ENCODE measurements at regions not wholly inside any gene's neighbourhood (a gene's known extent, or its start where the extent isn't known, plus 50 kb on each side); places are given as distances from the start of the nearest gene placed in this dataset.
"Not testable (repeated sequence)": the region's sequence is repeated elsewhere in the genome, so short reads cannot be mapped to it uniquely, and the experiment has no call there.

DNA sequence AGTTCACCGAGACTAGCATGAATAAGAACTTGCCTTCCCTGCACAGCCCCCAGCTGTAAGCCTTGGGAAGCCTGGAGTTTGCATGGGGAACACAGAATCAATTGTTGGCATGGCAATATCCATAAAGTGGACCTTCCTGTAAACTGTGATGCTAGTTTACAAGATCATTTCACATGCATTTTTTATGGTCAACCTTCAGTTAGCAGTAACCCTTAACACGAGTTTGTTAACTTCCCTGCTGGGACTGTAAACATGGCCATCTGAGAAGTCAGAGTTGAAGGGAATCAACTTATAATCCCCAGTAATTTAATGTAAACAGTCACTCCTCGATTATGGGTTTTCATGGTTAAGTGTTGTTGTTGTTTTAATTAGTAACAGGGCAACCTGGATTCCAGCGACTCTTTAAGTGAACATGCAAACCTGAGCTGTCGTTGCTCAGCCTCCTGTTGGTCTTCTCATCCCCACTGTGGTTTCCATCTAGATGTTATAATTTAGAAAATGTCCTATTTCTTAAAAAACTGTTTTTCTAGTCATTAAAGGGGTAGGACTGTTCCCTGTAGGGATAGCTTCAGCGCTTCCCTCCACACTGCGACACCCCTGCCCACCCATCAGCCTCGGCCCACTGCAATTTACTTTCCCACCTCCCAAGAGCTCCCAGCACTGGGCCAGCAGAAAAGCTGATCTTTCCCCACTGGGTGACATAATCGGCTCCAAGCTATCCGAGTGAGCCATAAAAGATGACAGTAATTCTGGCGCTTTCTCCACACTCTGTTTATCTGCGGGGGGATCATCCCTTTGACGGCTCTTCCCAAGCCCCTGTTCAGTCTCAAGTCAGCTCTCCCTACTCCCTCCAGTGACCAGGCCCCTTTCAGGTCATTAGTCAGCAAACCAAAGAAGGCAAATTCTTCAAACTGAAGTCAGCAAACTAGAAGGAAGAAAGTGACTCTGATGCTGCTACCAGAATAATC, 107.6 kb upstream of the IPO9 start:
- DNase-seq (ENCODE audit: low read depth in 2 of 2, low spot score in 1 of 2), result no peak

GRCh38 chr1:201724039-201724765, 104.8 kb upstream of the IPO9 start:
- DNase-seq (ENCODE audit: low read depth in 2 of 2, low spot score in 1 of 2), result no peak

- DNase-seq (ENCODE audit: low read depth in 2 of 2, low spot score in 1 of 2), result no peak
Measured at GRCh38 chr1:201724766-201725118, 104.2 kb upstream of the IPO9 start.

DNA sequence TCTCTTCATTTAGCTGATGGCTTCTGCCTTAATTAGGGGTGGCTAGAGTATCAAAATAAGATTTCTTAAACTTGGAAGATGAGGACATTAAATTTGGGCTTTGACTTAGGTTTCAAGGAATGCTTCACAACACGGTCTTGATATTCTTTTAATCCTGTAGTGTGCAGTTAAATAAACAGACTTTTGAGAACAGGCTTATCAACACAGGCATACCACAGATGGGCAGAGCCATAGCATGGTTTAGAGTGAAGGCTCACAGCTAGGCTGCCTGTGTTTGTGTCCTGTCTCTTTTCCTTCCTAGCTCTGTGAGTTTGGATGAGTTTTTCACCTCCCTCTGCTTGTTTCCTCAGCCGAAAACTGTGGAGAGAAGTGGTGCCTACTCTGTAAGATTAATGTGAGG, 102.3 kb upstream of the IPO9 start:
- no peak for DNase-seq (ENCODE audit: low read depth in 2 of 2, low spot score in 1 of 2)

- DNase-seq (ENCODE audit: low read depth in 2 of 2, low spot score in 1 of 2), result no peak
Measured at GRCh38 chr1:201728731-201729130, 100.2 kb upstream of the IPO9 start.

- no peak for DNase-seq (ENCODE audit: low read depth in 2 of 2, low spot score in 1 of 2)
Measured at GRCh38 chr1:201729973-201730608, 98.9 kb upstream of the IPO9 start.

GRCh38 chr1:201730611-201731010, 98.3 kb upstream of the IPO9 start:
- no peak for DNase-seq (ENCODE audit: low read depth in 2 of 2, low spot score in 1 of 2)

DNA sequence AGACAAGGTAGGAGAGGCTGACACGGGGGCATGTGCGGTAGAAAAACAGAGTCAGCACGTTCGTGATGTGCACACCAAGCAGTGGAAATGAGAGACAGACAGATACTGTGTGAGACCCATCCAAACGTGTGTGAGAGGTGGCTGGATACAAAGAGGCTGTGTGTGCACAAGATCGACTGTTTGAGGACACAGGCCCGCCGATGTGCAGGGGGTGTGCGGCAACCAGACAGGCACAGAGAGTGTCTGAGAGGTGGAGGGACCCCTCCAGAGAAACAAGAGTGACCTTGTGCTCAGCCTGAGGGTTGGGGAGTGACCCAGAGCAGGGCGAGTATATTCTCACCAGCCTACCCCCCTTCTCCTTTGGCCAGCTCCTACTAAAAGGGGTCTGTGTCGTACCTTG, 97.8 kb upstream of the IPO9 start:
- DNase-seq (ENCODE audit: low read depth in 2 of 2, low spot score in 1 of 2), result no peak

GRCh38 chr1:201731592-201731991, 97.4 kb upstream of the IPO9 start:
- no peak for DNase-seq (ENCODE audit: low read depth in 2 of 2, low spot score in 1 of 2)

DNA sequence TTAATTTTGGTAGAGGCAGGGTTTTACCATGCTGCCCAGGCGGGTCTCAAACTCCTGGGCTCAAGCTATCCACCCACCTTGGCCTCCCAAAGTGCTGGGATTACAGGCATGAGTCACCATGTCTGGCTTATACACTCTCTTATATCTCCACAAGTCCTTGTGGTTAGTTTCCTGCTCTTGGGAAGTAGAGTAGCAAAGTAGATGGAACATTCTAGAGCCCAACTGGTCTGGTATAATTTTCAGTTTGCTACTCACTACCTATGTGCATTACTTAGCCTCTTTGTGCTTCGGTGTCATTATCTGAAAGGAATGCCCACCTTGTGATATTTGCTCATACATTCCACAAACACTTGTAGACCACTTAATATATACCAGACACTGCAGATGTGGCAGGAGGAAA, 96.6 kb upstream of the IPO9 start:
- DNase-seq (ENCODE audit: low read depth in 2 of 2, low spot score in 1 of 2), result no peak

GRCh38 chr1:201734221-201734620, 94.7 kb upstream of the IPO9 start:
- not testable (repeated sequence) for DNase-seq (ENCODE audit: low read depth in 2 of 2, low spot score in 1 of 2)

GRCh38 chr1:201734786-201735185, 94.2 kb upstream of the IPO9 start:
- no peak for DNase-seq (ENCODE audit: low read depth in 2 of 2, low spot score in 1 of 2)

DNA sequence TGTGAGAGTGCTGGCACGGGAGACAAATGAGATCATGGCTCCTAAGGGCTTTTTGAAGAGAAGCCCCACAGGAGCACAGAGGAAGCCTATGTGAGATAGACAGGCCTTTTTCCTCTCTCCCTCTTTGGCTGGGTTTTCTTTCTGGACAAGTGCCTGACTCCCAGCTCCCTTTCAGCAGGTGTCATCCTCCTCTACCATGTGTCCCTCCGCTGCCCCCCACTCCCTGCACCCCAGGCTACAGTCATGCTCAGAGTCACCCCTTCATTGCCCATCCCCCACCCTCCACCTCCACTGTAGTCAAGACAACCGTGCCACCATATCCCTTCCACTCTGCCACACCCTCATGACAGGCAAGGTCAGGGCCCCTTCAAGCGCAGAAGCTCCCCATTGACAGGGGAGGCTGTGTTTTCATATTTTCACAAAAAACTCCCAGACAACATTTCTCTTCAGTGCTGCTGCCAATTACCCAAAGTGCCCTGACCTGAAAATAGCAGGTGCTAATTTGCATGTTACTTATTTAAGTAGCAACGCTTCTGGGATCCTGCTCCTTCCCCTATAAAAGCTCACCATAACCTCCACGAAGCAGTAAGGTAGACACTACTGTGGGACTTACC, 92.1 kb upstream of the IPO9 start:
- no peak for DNase-seq (ENCODE audit: low read depth in 2 of 2, low spot score in 1 of 2)

GRCh38 chr1:201737352-201738060, 91.5 kb upstream of the IPO9 start:
- no peak for DNase-seq (ENCODE audit: low read depth in 2 of 2, low spot score in 1 of 2)

DNA sequence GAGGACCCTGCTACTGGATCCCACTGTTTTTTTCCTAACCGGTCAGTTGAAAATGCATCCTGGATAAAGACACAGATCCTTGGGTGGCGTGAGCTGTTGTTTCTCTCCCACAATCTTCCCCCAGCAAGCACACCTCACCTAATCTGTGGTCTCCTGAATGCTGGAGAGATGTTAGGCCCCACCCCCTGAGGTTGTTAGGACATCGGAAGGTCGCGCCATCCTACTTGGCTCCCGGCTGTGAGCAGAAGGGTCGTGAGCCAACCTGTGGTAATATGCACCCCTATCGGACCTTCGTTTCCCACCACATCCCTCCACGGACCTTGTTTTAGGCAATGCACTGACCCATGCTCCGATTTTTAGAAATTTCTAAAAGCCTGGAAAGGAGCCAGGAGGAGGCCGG, 89.9 kb upstream of the IPO9 start:
- no peak for DNase-seq (ENCODE audit: low read depth in 2 of 2, low spot score in 1 of 2)

GRCh38 chr1:201739492-201740085, 89.4 kb upstream of the IPO9 start:
- DNase-seq (ENCODE audit: low read depth in 2 of 2, low spot score in 1 of 2), result peak in 1 of 2 donors; percentile 18

DNA sequence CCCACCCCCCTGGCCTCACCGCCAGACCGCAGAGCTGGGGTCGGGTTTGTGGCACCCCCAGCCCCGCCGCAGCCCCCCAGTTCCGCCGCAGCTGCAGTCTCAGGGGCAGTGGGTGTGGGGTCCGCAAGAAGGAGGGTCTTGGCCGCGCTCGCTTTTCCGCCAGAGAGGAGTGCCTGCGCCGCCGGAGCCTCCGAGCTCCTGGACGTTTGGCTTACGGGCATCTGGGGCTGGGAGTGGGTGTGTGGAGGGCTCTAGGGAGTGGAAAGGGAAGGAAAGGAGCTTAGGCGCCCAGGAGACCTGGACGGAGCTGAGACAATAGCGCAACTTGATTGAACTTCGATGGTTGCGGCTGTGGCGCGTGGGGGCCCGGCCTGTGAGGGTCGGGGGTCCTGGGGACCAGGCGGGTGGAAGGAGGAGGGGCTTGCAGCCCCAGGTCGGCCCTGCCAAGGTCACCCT, 88.8 kb upstream of the IPO9 start:
- DNase-seq (ENCODE audit: low read depth in 2 of 2, low spot score in 1 of 2), result no peak

DNA sequence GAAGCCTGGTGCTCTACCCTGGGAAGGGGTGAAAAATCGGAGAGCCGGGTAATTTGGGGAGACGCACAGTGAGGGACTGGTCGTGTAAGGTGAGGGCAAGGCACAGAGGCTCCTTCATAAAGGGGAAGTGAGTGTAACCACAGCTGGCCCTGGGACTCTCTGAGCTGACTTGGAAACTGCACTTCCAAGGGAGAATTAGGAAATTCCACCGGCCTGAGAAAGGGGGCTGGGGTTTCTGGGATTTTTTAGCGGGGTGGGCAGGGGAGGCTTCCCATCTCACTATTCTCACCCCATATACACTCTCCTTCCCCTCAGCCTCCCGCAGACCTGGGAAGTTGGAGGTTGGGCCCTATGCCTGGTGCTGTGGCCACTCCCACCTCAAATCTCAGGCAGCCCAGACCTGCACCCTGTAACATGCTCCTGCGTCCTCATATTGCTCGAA, 88.3 kb upstream of the IPO9 start:
- DNase-seq (ENCODE audit: low read depth in 2 of 2, low spot score in 1 of 2), result no peak

DNA sequence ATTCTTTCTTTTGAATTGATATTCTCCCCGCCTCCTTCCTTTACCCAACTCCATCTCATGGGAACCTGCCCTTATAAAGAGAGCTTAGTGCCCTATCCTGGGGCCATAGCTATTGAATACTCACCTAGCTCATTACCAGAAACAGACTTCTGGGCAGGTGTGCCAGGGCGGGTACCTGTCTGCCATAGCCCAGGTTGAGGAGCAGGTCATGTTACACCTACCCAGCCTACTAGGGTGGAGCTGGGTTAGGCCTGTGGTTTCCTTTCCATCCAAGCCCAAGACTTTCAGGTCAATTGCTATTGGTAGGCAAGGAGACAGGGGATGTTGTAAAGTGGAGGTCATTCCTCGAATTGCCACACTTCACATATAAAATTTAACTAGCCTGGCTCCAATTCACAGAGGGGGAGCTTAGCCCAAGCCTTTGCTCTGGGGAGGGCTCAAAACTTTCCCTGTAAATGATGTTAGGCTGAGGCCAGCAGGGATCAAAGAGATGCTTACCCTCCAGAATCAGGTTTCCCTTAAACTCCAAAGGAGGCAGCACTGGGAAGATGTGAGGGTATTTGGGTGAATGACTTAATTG, 87.1 kb upstream of the IPO9 start:
- no peak for DNase-seq (ENCODE audit: low read depth in 2 of 2, low spot score in 1 of 2)

DNA sequence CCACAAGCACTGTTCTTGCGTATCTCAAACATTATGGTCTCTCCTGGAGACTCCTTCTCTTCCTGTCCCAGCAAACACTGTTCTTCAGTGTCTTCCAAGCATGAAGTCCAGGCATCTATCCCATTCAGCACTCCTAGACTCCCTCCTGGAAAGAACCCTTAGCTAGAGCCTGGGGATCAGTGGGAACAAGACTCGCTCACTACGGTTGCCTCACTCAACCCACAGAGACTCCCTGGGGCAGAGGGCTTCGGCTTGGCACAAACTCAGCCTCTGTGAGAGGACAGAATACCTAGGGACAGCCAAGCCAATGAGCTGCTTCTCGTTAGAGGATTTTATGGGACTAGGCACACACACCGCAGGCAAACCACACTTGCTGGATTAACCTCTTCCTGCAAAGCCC, 86.5 kb upstream of the IPO9 start:
- DNase-seq (ENCODE audit: low read depth in 2 of 2, low spot score in 1 of 2), result no peak
